ENCODE measurements at regions not wholly inside any gene's neighbourhood (a gene's known extent, or its start where the extent isn't known, plus 50 kb on each side); places are given as distances from the start of the nearest gene placed in this dataset.

DNA sequence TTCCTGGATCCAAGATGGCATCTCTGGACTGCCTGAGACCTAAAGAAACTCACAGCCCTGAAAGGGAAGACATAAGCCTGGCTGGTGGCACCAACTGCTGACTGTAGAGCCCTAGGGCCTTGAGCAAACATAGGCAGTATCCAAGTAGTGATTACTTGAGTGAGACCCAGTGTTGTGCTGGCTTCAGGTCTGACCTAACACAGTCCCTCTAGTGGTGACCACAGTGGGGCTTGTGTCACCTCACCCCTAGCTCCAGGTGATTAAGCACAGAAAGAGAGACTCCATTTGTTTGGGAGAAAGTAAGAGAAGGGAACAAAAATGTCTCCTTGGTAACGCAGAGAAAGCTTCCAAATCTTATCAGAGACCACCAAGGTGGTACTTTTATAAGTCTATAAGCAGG, 496.3 kb upstream of the HTR2C start (continued):
- TF ChIP-seq, protein P1, sequence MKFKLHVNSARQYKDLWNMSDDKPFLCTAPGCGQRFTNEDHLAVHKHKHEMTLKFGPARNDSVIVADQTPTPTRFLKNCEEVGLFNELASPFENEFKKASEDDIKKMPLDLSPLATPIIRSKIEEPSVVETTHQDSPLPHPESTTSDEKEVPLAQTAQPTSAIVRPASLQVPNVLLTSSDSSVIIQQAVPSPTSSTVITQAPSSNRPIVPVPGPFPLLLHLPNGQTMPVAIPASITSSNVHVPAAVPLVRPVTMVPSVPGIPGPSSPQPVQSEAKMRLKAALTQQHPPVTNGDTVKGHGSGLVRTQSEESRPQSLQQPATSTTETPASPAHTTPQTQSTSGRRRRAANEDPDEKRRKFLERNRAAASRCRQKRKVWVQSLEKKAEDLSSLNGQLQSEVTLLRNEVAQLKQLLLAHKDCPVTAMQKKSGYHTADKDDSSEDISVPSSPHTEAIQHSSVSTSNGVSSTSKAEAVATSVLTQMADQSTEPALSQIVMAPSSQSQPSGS (tag by site-specific recombination; IDR thresholded peaks at IDR 0.05; ENCODE audit: low read depth), result no peak

DNA sequence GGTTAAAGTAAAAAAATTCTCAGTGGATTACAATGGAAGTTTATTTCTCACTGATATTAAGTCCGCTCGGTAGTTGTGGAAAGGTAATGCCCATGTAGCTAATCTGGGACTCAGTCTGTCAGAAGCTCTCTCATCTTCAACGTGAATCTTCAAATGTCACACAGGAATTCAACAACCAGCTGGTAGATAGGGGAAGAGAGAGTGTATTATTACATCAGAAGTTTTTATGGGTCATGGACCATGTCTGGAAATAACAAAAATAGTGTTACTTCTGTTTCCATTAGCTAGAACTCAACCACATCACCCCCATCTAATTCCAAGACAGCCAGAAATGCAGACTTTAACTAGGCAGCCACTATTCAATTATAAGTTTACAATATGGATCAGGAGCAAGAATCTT, 506.1 kb upstream of the HTR2C start:
- ChIA-PET POLR2A (no interaction called here), CTCF (no interaction called here)

DNA sequence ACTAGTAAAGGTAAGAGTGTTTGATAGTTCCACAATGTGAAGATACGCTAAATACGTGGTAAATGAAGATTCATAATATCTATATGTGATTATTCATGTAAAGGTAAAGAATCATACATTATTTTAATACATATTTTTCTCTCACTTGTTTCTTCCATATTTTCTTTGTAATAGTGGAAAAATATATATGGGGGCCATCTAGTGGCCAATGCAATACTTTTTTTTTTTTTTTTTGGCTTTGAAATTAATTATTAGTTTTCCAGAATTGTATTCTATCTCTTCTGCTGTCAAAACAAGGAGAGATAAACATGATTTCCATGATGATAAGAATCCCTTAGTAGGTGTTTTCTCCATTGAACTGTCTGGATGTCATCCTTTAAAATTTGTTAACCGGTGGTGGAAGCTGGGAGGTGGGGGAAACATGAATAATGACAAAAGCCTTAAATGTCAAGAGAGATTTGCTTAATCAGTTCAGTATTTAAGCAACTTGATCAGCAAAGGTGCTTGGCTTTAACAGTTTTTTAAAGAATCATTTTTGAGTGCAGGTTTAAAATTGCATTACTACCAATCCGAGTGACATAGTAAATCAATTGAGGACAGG, 508.7 kb upstream of the HTR2C start:
- Histone ChIP-seq H3K4me3 (ENCODE audit: low read depth, low read length) (no peak overlapping the region), H3K27ac (ENCODE audit: extremely low read depth, low read depth, low read length) (no peak overlapping the region), H3K36me3 (ENCODE audit: control insufficient read depth in 2 of 2, insufficient read depth in 1 of 2, low read length in 2 of 2) (no peaks in the 10 kb centered on the region), H3K9me3 (ENCODE audit: control insufficient read depth, insufficient read depth, low read depth, low read length) (no peaks in the 10 kb centered on the region), H3K4me1 (ENCODE audit: control insufficient read depth, insufficient read depth, low read length) (no peaks in the 10 kb centered on the region)
- TF ChIP-seq ZNF707 (tag by site-specific recombination; IDR thresholded peaks at IDR 0.05), result no peak
- TF ChIP-seq ZNF654 (tag by site-specific recombination; IDR thresholded peaks at IDR 0.05; ENCODE audit: low read depth), result peak; percentile 24; the same call in 1 of the 2 replicates
- CTCF ChIA-PET, result interaction anchor here (0.7 kb wide), 2 partner anchors 411 to 1378 kb away, joined by 4 to 5 read pairs; no protein-coding TSS in a partner anchor
- POLR2A ChIA-PET, result no interaction called here

More for the DNA sequence above, 506.1 kb upstream of the HTR2C start:
- Histone ChIP-seq H3K4me3 (ENCODE audit: low read depth, low read length) (no peak overlapping the region), H3K36me3 (ENCODE audit: control insufficient read depth in 2 of 2, insufficient read depth in 1 of 2, low read length in 2 of 2) (no peaks in the 10 kb centered on the region), H3K4me1 (ENCODE audit: control insufficient read depth, insufficient read depth, low read length) (no peaks in the 10 kb centered on the region), H3K9me3 (ENCODE audit: control insufficient read depth, insufficient read depth, low read depth, low read length) (no peaks in the 10 kb centered on the region), H3K27ac (ENCODE audit: extremely low read depth, low read depth, low read length) (no peak overlapping the region)
- TF ChIP-seq, protein P2, sequence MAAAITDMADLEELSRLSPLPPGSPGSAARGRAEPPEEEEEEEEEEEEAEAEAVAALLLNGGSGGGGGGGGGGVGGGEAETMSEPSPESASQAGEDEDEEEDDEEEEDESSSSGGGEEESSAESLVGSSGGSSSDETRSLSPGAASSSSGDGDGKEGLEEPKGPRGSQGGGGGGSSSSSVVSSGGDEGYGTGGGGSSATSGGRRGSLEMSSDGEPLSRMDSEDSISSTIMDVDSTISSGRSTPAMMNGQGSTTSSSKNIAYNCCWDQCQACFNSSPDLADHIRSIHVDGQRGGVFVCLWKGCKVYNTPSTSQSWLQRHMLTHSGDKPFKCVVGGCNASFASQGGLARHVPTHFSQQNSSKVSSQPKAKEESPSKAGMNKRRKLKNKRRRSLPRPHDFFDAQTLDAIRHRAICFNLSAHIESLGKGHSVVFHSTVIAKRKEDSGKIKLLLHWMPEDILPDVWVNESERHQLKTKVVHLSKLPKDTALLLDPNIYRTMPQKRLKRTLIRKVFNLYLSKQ (tag by site-specific recombination; IDR thresholded peaks at IDR 0.05; ENCODE audit: borderline replicate concordance), result no peak
- TF ChIP-seq ZBTB1 (tag by site-specific recombination; IDR thresholded peaks at IDR 0.05), result no peak
- TF ChIP-seq, protein P3, sequence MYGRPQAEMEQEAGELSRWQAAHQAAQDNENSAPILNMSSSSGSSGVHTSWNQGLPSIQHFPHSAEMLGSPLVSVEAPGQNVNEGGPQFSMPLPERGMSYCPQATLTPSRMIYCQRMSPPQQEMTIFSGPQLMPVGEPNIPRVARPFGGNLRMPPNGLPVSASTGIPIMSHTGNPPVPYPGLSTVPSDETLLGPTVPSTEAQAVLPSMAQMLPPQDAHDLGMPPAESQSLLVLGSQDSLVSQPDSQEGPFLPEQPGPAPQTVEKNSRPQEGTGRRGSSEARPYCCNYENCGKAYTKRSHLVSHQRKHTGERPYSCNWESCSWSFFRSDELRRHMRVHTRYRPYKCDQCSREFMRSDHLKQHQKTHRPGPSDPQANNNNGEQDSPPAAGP (tag by site-specific recombination; IDR thresholded peaks at IDR 0.05), result no peak
- no peak for TF ChIP-seq ZNF585B (tag by site-specific recombination; IDR thresholded peaks at IDR 0.05)
- TF ChIP-seq ZNF266 (tag by site-specific recombination; IDR thresholded peaks at IDR 0.05; ENCODE audit: low read depth), result no peak
- TF ChIP-seq ZNF248 (tag by site-specific recombination; IDR thresholded peaks at IDR 0.05), result no peak
- TF ChIP-seq ZNF2 (tag by site-specific recombination; IDR thresholded peaks at IDR 0.05), result no peak
- no peak for TF ChIP-seq ZNF274 (IDR thresholded peaks at IDR 0.05; ENCODE audit: low read length)
- TF ChIP-seq ZNF274 (tag by site-specific recombination; IDR thresholded peaks at IDR 0.05; ENCODE audit: borderline replicate concordance), result no peak
- TF ChIP-seq ZBTB48 (tag by site-specific recombination; IDR thresholded peaks at IDR 0.05), result no peak
- no peak for TF ChIP-seq SETDB1 (IDR thresholded peaks at IDR 0.05; ENCODE audit: insufficient read length, low read length)
- TF ChIP-seq ZNF394 (tag by site-specific recombination; IDR thresholded peaks at IDR 0.05; ENCODE audit: borderline replicate concordance), result no peak
- no peak for TF ChIP-seq ZNF549 (tag by site-specific recombination; IDR thresholded peaks at IDR 0.05)
- no peak for TF ChIP-seq ZNF76 (tag by site-specific recombination; IDR thresholded peaks at IDR 0.05; ENCODE audit: borderline replicate concordance, low read depth)
- no peak for TF ChIP-seq ZNF843 (tag by site-specific recombination; IDR thresholded peaks at IDR 0.05)
- TF ChIP-seq, protein P4, sequence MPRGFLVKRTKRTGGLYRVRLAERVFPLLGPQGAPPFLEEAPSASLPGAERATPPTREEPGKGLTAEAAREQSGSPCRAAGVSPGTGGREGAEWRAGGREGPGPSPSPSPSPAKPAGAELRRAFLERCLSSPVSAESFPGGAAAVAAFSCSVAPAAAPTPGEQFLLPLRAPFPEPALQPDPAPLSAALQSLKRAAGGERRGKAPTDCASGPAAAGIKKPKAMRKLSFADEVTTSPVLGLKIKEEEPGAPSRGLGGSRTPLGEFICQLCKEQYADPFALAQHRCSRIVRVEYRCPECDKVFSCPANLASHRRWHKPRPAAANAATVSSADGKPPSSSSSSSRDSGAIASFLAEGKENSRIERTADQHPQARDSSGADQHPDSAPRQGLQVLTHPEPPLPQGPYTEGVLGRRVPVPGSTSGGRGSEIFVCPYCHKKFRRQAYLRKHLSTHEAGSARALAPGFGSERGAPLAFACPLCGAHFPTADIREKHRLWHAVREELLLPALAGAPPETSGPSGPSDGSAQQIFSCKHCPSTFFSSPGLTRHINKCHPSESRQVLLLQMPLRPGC (tag by site-specific recombination; IDR thresholded peaks at IDR 0.05), result no peak
- no peak for TF ChIP-seq ZNF341 (tag by site-specific recombination; IDR thresholded peaks at IDR 0.05; ENCODE audit: low read depth)
- TF ChIP-seq, protein P5, sequence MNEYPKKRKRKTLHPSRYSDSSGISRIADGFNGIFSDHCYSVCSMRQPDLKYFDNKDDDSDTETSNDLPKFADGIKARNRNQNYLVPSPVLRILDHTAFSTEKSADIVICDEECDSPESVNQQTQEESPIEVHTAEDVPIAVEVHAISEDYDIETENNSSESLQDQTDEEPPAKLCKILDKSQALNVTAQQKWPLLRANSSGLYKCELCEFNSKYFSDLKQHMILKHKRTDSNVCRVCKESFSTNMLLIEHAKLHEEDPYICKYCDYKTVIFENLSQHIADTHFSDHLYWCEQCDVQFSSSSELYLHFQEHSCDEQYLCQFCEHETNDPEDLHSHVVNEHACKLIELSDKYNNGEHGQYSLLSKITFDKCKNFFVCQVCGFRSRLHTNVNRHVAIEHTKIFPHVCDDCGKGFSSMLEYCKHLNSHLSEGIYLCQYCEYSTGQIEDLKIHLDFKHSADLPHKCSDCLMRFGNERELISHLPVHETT (tag by site-specific recombination; IDR thresholded peaks at IDR 0.05), result no peak
- no peak for TF ChIP-seq IKZF3 (tag by site-specific recombination; IDR thresholded peaks at IDR 0.05)

All from HEK293 (cell line).